ENCODE measurements at regions not wholly inside any gene's neighbourhood (a gene's known extent, or its start where the extent isn't known, plus 50 kb on each side); places are given as distances from the start of the nearest gene placed in this dataset.

GRCh38 chr1:194080826-194081225 lies 894.4 kb upstream of the B3GALT2 start:
- CTCF ChIA-PET = no interaction called here
- ATAC-seq (no peak), DNase-seq (ENCODE audit: low read depth, low spot score) (no peak), FAIRE-seq (no peak)
- POLR2A ChIA-PET = no interaction called here
- no peaks in the 10 kb centered on the region for H3K9me3 ChIP-seq (replicated peaks; ENCODE audit: control insufficient read depth, insufficient read depth, low read length)
- no TSS peak for BruUV-seq (replicated peaks)
- no peaks in the 10 kb centered on the region for H3K27me3 ChIP-seq (replicated peaks in 1 of 2; ENCODE audit: control insufficient read depth in 2 of 2, insufficient read depth in 2 of 2, low read length in 1 of 2)
- 39% methylated on average over 2 of the region's 2 CpGs for WGBS (ENCODE audit: insufficient coverage, insufficient replicate concordance, low lambda C conversion rate, missing lambda C conversion rate)
- RAD21 ChIA-PET (ENCODE audit: unreplicated experiment) = no interaction called here
- no peak overlapping the region for H3K4me3 ChIP-seq
- no peaks in the 10 kb centered on the region for H3K79me2 ChIP-seq (ENCODE audit: control insufficient read depth, insufficient read depth, low read length)
- intact Hi-C loops (cut with micrococcal nuclease; ENCODE audit: unreplicated experiment) (no loop called here), in situ Hi-C loops (cut with MboI) (no loop called here)
- H3K4me2 ChIP-seq (ENCODE audit: control insufficient read depth, insufficient read depth) = no peak overlapping the region
- no peak overlapping the region for H3K9ac ChIP-seq (ENCODE audit: control insufficient read depth, insufficient read depth, low read length)
- H2AFZ ChIP-seq (ENCODE audit: control insufficient read depth, low read depth, low read length) = no peak overlapping the region
- H3K27ac ChIP-seq (ENCODE audit: control insufficient read depth, insufficient read depth) = no peak overlapping the region
- H3K36me3 ChIP-seq (ENCODE audit: control insufficient read depth in 2 of 2, insufficient read depth in 2 of 2, low read length in 1 of 2) = no peaks in the 10 kb centered on the region
- no peaks in the 10 kb centered on the region for H3K4me1 ChIP-seq (ENCODE audit: control insufficient read depth, insufficient read depth, low read length)
- TF ChIP-seq ETV6 (conservative IDR thresholded peaks at IDR 0.05 in 1 of 2, IDR thresholded peaks at IDR 0.05 in 1 of 2; ENCODE audit: borderline replicate concordance in 1 of 2, low read depth in 1 of 2) (no peak), BHLHE40 (IDR thresholded peaks at IDR 0.05; ENCODE audit: borderline replicate concordance in 1 of 2, low read depth in 2 of 2, low read length in 1 of 2) (no peak), ZBED1 (IDR thresholded peaks at IDR 0.05; ENCODE audit: borderline replicate concordance) (no peak), CREM (IDR thresholded peaks at IDR 0.05; ENCODE audit: low read depth) (no peak), SKIL (IDR thresholded peaks at IDR 0.05; ENCODE audit: low read depth, poor library complexity, severe bottlenecking) (no peak)
- H4K20me1 ChIP-seq (ENCODE audit: control insufficient read depth, insufficient read depth) = no peaks in the 10 kb centered on the region
- SMC1A ChIA-PET (ENCODE audit: uncharacterized antibody, unreplicated experiment) = no interaction called here

DNA sequence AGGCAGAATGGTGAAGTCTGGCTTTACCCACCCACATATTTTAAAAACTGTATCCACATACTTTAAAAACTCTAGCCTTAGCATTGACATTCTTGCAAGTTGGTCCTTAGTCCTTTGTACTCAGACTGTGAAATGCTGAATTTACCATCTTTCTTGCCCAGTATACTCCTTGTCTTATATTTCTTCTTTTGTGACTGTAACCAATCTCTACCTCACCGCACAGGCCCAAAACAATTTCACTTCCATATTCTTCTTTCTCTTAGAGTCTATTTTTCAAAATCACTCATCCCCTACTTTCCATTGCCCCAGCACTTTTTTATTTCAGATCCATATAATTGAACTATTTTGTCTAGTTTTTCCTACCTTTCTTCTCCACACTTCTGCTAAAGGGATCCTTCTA lies 892.4 kb upstream of the B3GALT2 start:
- Histone ChIP-seq H4K20me1 (ENCODE audit: control insufficient read depth, insufficient read depth) (no peaks in the 10 kb centered on the region), H2AFZ (ENCODE audit: control insufficient read depth, low read depth, low read length) (no peak overlapping the region), H3K4me3 (no peak overlapping the region), H3K9ac (ENCODE audit: control insufficient read depth, insufficient read depth, low read length) (no peak overlapping the region), H3K36me3 (ENCODE audit: control insufficient read depth in 2 of 2, insufficient read depth in 2 of 2, low read length in 1 of 2) (no peaks in the 10 kb centered on the region), H3K27me3 (replicated peaks in 1 of 2; ENCODE audit: control insufficient read depth in 2 of 2, insufficient read depth in 2 of 2, low read length in 1 of 2) (no peaks in the 10 kb centered on the region), H3K27ac (ENCODE audit: control insufficient read depth, insufficient read depth) (no peak overlapping the region), H3K79me2 (ENCODE audit: control insufficient read depth, insufficient read depth, low read length) (no peaks in the 10 kb centered on the region), H3K4me2 (ENCODE audit: control insufficient read depth, insufficient read depth) (no peak overlapping the region), H3K9me3 (replicated peaks; ENCODE audit: control insufficient read depth, insufficient read depth, low read length) (no peaks in the 10 kb centered on the region), H3K4me1 (ENCODE audit: control insufficient read depth, insufficient read depth, low read length) (no peaks in the 10 kb centered on the region)
- in situ Hi-C loops (cut with MboI) (no loop called here), intact Hi-C loops (cut with micrococcal nuclease; ENCODE audit: unreplicated experiment) (no loop called here)
- TF ChIP-seq GATAD2B (conservative IDR thresholded peaks at IDR 0.05; ENCODE audit: low read depth) (no peak), PML (IDR thresholded peaks at IDR 0.05; ENCODE audit: low read length) (no peak), YBX1 (IDR thresholded peaks at IDR 0.05) (no peak), HDAC6 (IDR thresholded peaks at IDR 0.05; ENCODE audit: unreplicated experiment) (no peak), RELB (IDR thresholded peaks at IDR 0.05; ENCODE audit: low read depth) (no peak), ASH2L (IDR thresholded peaks at IDR 0.05; ENCODE audit: borderline replicate concordance, low read depth) (no peak), IKZF1 (conservative IDR thresholded peaks at IDR 0.05) (no peak)
- peak; percentile 36; the same call in 2 of the 3 replicates for ATAC-seq
- WGBS (ENCODE audit: insufficient coverage, insufficient replicate concordance, low lambda C conversion rate, missing lambda C conversion rate) = 0% methylated on average over 1 of the region's 1 CpG
- POLR2A ChIA-PET = no interaction called here
- SMC1A ChIA-PET (ENCODE audit: uncharacterized antibody, unreplicated experiment) = no interaction called here
- no peak for DNase-seq (ENCODE audit: low read depth, low spot score)
- CTCF ChIA-PET = no interaction called here
- RAD21 ChIA-PET (ENCODE audit: unreplicated experiment) = no interaction called here
- no TSS peak for BruUV-seq (replicated peaks)
- FAIRE-seq = no peak
